K562 (cell line): ENCODE measurements at regions not wholly inside any gene's neighbourhood (a gene's known extent, or its start where the extent isn't known, plus 50 kb on each side); places are given as distances from the start of the nearest gene placed in this dataset.

Source experiments
- CCNT2 ChIP-seq: IDR thresholded peaks from 2 replicates; pipeline ENCODE4 v1.6.1; 2011; ENCODE audit warnings: borderline replicate concordance, low read depth, mild to moderate bottlenecking, moderate library complexity, mixed read lengths, low read length; ENCODE audit not compliant: insufficient read length; ENCODE audit errors: extremely low read depth
- CEBPB ChIP-seq: fragments of 450-650 bp; IDR thresholded peaks from 2 replicates; pipeline ENCODE4 v1.6.1; 2016; ENCODE audit warnings: missing genetic modification characterization, missing compliant biosample characterization
- HBP1 ChIP-seq: fragments of 450-650 bp; formaldehyde crosslinking; IDR thresholded peaks from 2 replicates; pipeline ENCODE4 v1.4.0; 2022; ENCODE audit warnings: missing genetic modification characterization
- HNRNPUL1 ChIP-seq: fragments of 200-400 bp; formaldehyde crosslinking; IDR thresholded peaks from 2 replicates; pipeline ENCODE4 v1.6.1; 2017; ENCODE audit warnings: low read length
- HOMEZ ChIP-seq: fragments of 250-450 bp; sonication (Bioruptor Pico); IDR thresholded peaks from 2 replicates; pipeline ENCODE4 v1.4.0; 2020; ENCODE audit warnings: mild to moderate bottlenecking, moderate library complexity
- JUND ChIP-seq, 2 experiments: IDR thresholded peaks; 2 replicates in 1 of 2; 3 replicates in 1 of 2; pipeline ENCODE4 v1.6.1; 2011; ENCODE audit warnings: borderline replicate concordance in 2 of 2, low read depth in 2 of 2, low read length in 2 of 2, improper control_type of control experiment in 1 of 2, missing biosample characterization in 1 of 2, missing genetic modification characterization in 1 of 2, missing genetic modification reagents in 1 of 2
- SAFB ChIP-seq: fragments of 200-400 bp; formaldehyde crosslinking; IDR thresholded peaks from 2 replicates; pipeline ENCODE4 v1.6.1; 2017; ENCODE audit warnings: low read depth, low read length, borderline replicate concordance
- SIRT6 ChIP-seq: IDR thresholded peaks from one replicate; pipeline ENCODE4 v1.6.1; 2012; ENCODE audit warnings: low read depth, mild to moderate bottlenecking, control low read depth, inconsistent platforms, low read length, moderate library complexity
- ZNF398 ChIP-seq: fragments of 250-450 bp; sonication (Bioruptor Pico); IDR thresholded peaks from 2 replicates; pipeline ENCODE4 v1.8.0; 2021; ENCODE audit warnings: moderate library complexity, mild to moderate bottlenecking, inconsistent platforms
- ZNF77 ChIP-seq: fragments of 250-450 bp; sonication (Bioruptor Pico); IDR thresholded peaks from 2 replicates; pipeline ENCODE4 v1.5.0; 2020
- ZNF79 ChIP-seq: fragments of 250-450 bp; sonication (Bioruptor Pico); IDR thresholded peaks from 2 replicates; pipeline ENCODE4 v1.4.0; 2020; ENCODE audit warnings: low read depth, mild to moderate bottlenecking, moderate library complexity
- TF ChIP-seq, protein P1 (sequence below): fragments of 250-450 bp; sonication (Bioruptor Pico); IDR thresholded peaks from 2 replicates; pipeline ENCODE4 v1.5.0; 2021
- TF ChIP-seq, protein P2 (sequence below), 2 experiments: fragments of 150-350 bp in 1 of 2; IDR thresholded peaks; 2 replicates each; pipeline ENCODE4 v1.6.1; 2012 to 2016; ENCODE audit warnings: low read depth in 2 of 2, low read length in 2 of 2, mild to moderate bottlenecking in 1 of 2, moderate library complexity in 1 of 2

GRCh38 chr7:50202052-50202555 is 102.4 kb upstream of the IKZF1 start (continued):
- no peak for TF ChIP-seq HOMEZ (CRISPR knock-in tag)
- no peak for TF ChIP-seq HNRNPUL1
- TF ChIP-seq, protein P1, sequence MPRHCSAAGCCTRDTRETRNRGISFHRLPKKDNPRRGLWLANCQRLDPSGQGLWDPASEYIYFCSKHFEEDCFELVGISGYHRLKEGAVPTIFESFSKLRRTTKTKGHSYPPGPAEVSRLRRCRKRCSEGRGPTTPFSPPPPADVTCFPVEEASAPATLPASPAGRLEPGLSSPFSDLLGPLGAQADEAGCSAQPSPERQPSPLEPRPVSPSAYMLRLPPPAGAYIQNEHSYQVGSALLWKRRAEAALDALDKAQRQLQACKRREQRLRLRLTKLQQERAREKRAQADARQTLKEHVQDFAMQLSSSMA (CRISPR knock-in tag): no peak
- no peak for TF ChIP-seq ZNF398 (CRISPR knock-in tag)
- TF ChIP-seq ZNF79: no peak
- no peak for TF ChIP-seq SAFB
- TF ChIP-seq SIRT6: no peak
- peak; percentile 13; the same call in 1 of the 2 replicates for TF ChIP-seq JUND (IDR thresholded peaks at IDR 0.05; ENCODE audit: borderline replicate concordance, low read depth, low read length)
- TF ChIP-seq JUND (tag; IDR thresholded peaks at IDR 0.05; ENCODE audit: borderline replicate concordance, low read depth, low read length): no peak
- peak; percentile 57 for TF ChIP-seq CEBPB (tag)
- no peak for TF ChIP-seq HBP1 (CRISPR knock-in tag)
- TF ChIP-seq CCNT2: no peak
- TF ChIP-seq, protein P2, sequence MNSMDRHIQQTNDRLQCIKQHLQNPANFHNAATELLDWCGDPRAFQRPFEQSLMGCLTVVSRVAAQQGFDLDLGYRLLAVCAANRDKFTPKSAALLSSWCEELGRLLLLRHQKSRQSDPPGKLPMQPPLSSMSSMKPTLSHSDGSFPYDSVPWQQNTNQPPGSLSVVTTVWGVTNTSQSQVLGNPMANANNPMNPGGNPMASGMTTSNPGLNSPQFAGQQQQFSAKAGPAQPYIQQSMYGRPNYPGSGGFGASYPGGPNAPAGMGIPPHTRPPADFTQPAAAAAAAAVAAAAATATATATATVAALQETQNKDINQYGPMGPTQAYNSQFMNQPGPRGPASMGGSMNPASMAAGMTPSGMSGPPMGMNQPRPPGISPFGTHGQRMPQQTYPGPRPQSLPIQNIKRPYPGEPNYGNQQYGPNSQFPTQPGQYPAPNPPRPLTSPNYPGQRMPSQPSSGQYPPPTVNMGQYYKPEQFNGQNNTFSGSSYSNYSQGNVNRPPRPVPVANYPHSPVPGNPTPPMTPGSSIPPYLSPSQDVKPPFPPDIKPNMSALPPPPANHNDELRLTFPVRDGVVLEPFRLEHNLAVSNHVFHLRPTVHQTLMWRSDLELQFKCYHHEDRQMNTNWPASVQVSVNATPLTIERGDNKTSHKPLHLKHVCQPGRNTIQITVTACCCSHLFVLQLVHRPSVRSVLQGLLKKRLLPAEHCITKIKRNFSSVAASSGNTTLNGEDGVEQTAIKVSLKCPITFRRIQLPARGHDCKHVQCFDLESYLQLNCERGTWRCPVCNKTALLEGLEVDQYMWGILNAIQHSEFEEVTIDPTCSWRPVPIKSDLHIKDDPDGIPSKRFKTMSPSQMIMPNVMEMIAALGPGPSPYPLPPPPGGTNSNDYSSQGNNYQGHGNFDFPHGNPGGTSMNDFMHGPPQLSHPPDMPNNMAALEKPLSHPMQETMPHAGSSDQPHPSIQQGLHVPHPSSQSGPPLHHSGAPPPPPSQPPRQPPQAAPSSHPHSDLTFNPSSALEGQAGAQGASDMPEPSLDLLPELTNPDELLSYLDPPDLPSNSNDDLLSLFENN (IDR thresholded peaks at IDR 0.05; ENCODE audit: low read depth in 2 of 2, low read length in 2 of 2): no peak
- no peak for TF ChIP-seq ZNF77
